NCI-H82 (cell line): ENCODE measurements at regions not wholly inside any gene's neighbourhood (a gene's known extent, or its start where the extent isn't known, plus 50 kb on each side); places are given as distances from the start of the nearest gene placed in this dataset.
A peak's percentile ranks its signal among the peaks of the same experiment; 100 is the strongest.

Experiments used
- DNase-seq: peaks from one replicate; lab custom pipeline; 2025; lab: John Stamatoyannopoulos, UW

- no peak for DNase-seq
These were observed 72.6 kb upstream of the SPRY1 start for GRCh38 chr4:123323998-123324397.

DNA sequence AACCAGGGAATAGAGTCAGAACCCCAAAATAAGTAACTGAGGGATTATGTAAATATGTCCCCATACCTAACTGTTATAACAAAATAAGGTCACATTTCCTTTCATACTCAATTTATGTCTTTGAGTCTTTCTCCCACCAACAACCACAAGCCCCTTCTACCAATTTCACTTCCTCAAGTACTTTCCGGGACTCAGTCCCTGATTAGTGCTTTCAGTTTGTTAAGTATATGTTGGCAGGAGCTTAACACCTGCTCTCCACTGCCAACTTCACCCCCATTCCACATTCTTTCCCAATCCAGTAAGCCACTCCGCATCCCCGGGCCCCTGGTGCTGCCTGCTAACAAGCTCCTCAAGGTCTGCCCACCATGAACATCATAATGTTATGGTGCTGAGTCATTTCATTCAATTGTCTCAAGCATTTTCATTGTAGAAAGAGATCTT is 71.3 kb upstream of the SPRY1 start:
- no peak for DNase-seq

DNA sequence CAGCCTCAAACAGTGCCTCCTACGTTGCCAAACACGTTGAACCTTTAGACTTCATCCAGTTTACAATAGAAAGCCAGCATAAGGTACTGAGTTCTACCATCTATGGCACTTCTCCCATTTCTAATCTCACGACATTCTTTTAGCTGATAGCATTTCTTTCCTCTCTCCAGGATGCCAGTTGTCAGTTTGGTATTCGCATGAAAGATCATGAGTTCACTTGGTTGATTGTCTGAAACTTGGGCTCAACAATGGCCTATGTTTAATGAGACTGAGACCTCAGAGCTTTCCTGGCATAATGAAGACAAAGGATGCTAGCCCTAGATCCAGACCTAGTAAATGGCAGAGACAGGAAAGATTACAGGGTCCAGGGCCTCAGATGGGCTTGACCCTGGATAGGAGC is 69.2 kb upstream of the SPRY1 start:
- no peak for DNase-seq

GRCh38 chr4:123327846-123328429 is 68.7 kb upstream of the SPRY1 start:
- no peak for DNase-seq

GRCh38 chr4:123338715-123339114 is 57.9 kb upstream of the SPRY1 start:
- peak; percentile 32 for DNase-seq

GRCh38 chr4:123339507-123340380 is 56.9 kb upstream of the SPRY1 start:
- peak; percentile 79 for DNase-seq

DNA sequence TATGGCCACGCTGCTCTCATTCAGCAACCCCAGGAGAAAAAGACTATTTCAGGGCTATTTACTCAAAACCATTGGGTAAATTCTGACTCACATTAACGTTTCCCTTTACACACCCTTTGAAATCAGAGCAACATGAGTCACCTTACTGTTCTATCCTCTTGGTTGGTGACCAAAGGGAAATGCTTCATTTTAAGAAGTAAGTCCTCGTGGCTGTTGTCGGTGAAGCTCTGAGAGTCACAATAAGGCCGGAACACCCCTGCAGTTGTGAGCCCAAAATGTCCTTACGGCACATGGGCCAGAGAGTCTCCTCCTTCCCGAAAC is 56.3 kb upstream of the SPRY1 start:
- DNase-seq = no peak

- DNase-seq = no peak
These were observed 54.1 kb upstream of the SPRY1 start for GRCh38 chr4:123342498-123342897.

- no peak for DNase-seq
These were observed 53.1 kb upstream of the SPRY1 start for GRCh38 chr4:123343400-123344041.

- no peak for DNase-seq
These were observed 51.3 kb upstream of the SPRY1 start for GRCh38 chr4:123345137-123345934.

GRCh38 chr4:123345935-123346300 is 50.7 kb upstream of the SPRY1 start:
- DNase-seq = no peak

DNA sequence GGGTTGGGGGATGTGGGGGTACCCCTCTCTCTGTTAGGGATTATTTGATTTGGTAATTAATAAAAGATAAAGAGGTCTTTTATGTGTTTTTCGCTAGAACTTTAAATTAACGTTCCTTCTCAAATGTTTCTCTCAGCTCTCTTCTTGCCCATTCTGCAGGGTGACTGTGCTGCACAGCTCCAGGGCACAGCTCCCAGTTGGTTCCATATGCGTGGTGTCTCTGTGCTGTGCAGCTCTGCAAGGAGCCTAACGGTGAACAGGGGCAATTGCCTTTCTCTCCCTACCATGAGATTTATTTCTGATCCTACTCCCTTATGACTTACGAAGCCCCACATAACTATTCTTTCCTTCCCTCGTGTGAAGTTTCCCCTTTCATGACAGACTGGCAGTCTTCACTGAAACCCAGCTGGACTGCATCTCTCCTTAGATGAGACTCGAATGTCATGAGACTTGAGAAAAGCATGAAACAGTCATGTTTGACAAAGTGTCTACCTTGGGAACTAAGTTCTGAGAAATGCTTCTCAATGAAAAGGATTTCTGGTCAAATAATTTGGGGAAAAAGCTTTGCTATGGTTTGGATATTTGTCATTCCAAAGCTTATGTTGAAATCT is 50.2 kb upstream of the SPRY1 start:
- no peak for DNase-seq
